GM21367 (cell line): ENCODE measurements at regions not wholly inside any gene's neighbourhood (a gene's known extent, or its start where the extent isn't known, plus 50 kb on each side); places are given as distances from the start of the nearest gene placed in this dataset.

Experiments used
- ATAC-seq: cut with Tn5 transposase; IDR thresholded peaks from one replicate; pipeline ENCODE4 v1.9.1; 2021; ENCODE audit not compliant: unreplicated experiment

DNA sequence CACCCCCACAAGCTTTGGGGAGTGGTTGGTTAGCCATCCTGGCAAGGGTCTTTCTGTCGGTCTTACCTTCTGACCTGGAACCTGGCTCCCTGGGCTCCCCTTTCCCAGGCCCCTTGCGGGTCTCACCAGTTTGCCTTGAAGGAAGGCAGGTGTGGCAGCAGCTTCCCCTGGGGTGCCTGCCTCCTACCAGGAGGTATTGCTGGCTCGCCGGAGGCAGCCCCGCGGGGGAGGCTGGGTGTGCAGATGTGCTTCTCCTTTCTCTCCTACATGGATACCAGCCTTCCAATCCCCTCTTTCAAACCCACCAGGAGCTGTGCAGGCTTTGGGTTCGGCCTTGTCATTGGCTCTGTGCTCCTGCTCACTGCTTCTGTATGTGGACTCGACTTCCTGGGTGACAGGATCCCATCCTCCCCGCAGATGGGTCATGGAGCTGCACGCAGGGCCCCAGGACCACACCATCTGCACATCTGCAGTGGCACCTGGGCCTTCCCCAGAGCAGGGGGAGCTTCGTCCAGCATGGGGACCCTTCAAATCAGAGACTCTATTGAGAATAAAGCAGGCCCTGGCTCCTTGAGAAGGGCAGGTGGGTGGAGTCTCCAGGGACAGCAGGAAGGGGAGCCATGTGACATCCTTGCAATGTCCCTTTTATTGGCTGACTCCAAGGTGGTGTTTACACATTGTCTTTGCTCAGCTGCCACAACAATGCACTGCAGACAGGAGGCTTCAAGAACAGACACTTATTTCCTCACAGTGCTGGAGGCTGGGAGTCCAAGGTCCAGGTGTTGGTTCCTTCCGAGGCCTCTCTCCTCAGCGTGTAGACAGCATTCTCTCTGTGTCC, 592.0 kb downstream of the BRD1 start:
- no peak for ATAC-seq

DNA sequence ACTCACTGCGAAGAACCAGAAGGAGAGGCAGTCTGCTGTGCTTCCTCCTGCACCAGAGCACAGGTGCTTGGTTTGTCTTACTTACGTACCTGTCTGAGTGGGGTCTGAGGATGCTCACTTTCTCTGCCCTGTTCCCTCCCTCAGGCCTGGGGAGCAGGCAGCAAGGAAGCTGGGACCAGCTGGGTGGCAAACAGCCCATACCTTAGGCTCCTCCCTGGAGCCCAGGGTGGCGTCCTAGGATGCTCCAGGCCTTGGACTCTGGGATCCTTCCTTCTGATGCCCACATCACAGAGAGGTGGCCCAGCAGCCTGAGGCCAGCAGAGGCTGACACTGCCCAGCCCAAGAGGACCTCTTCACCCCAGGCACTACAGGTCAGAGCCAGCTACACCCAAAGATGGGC, 593.2 kb downstream of the BRD1 start:
- ATAC-seq: no peak

DNA sequence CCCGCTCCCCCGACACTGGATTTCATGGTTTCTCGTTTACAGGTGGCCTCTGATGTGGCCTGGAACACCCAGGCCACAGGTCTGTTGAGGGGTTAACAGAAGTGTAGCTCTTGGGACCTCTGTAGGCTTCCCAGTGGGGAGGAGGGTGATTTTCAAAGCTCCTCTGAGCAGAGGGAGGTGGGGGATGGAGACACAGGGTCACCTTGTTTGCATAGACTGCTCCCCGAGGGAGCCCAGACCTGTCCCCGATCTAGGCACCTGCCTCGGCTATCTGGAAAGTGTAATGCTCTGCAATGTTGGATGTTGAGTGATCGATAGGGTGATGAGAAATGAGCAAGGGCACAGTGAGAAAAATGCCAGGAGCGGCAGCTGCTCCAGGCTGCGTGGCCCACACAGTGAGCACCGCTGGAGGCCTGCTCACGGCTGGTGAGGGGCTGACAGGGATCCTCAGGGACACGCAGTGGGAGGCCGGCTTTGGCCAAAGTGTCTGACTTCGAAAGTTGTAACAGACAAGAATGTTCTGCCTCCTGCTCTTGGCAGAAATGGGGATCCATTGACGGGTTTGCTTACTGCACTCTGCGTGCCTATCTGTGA, 594.1 kb downstream of the BRD1 start:
- no peak for ATAC-seq

DNA sequence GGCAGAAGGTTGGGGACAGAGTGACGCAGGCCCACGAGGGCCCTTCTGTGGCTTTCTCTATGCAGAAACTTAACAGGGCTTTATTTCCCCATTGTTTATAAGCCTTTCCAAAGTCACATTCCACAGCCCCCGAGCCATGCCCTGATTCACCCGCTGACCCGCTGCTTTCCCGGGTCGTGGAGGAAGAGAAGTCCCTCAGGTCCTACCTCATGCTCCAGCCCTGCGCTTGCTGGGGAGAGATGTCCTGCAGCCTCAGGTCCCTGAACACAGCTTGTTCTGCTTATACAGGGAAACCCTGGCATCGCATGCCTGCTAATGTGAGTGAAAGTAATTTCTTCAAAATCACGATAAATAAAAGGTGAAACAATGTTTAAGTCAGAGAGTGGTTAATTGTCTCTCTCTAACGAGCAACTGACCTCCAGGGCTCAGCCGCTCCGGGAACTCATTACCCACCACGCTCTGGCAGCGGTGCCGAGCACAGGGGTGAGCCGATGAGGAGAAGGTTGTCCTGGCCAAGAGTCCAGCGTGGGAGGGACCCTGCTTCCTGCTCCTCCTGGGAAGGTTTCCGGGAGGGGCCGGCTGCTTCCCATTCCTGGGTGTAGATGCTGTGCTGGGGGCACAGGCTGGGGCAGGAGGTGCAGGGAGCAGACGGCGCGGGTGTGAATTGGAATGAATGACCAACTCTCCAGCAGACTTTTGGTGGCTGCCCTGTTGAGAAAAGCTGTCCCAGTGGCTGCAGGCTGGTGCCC, 595.2 kb downstream of the BRD1 start:
- ATAC-seq: no peak

DNA sequence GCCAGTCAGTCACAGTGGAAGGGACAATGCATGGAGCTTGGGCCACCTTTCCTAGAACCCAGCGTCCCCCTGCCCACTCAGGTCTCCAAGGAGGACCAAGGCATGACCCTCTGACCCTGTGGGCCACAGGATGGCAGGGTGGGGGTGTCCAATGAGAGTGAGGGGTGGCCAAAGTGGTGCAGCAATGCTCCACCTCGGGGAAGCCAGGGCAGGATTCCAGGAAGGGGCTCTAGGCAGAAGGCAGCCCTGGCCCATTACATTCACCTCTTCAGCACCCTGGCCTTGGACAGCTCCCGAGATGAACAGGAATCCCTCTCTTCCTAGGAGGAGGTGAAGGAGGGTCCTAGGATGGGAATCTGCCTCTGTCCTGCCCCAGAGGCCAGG, 597.5 kb downstream of the BRD1 start:
- no peak for ATAC-seq

DNA sequence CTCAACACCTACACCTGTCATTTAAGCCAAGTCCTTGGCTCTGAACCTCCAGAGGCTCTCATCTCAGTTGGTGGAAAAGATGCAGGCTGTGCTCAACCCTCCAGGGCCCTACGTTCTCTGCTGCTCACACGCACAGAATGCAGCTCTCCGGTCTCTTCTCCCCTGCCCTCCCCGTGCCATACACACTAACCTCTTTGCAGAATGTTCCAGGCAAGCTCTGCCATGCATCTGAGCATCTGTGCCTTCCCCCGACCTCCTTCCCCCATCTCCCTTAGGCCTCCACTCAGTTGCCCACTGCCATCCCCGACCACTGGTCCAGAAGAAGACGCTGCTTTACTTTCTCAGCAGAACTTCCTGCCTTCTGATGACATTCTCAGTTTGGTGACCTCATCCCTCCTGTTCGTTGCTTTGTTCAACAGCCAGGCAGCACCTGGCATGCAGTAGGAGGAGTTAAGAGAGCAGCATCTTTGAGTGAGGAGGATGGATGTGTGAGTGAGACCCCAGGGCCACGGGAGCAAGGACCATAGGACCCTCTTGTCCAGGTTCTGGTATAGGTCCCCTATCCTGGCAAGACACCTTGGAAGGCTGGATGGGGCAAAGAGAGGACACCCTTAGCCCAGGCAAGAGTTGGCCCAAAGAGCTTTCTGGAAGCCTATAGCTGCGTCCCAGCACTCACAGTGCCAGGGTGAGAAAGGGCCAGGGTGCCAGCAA, 598.0 kb downstream of the BRD1 start:
- no peak for ATAC-seq

DNA sequence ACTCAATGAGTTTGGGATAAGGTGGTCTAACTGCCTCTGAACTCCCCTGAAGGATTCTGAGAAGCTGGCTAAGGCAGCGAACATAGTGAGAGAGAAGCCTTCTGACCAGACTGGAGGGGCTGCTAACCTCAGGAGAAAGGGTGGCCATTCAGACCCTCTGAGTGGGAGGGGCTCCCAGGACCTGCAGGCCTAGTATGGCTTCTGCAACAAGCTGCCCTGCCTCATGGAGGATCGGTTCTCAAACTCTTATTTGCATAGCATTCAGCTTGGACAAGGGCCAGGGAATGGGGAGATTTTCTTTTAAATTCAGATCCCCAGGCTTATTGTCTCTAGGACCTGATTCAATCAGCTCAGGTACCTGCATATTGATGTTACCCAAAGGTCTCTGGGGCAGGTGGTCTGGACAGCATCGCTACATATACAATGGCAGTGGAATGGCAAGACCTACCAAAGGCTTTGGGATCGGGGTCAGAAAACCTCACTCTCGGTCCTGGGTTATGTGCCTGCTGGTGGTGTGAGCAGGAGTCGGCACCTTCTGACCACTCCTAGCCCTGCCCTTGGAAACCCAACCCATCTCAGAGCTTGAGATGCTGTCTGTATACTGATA, 599.1 kb downstream of the BRD1 start:
- ATAC-seq: no peak

DNA sequence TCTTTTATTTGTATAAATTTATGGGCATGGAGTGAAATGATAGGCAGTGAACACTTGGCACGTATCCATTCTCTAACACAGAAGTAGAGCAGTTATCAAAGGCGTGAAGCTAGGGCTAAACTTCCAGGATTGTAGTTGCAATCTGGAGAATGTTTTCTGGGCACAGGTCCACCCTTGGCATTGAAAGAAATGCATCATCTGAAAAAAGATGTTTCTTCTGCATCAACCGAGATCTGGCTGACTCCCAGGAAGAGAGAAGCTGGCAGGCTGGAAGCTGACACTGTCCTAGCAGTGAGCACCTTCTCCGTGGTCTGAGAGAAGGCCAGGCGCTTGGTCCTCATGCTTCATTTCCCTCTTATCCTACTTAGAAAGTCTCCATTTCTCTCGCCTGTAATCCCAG, 600.0 kb downstream of the BRD1 start:
- ATAC-seq: no peak

DNA sequence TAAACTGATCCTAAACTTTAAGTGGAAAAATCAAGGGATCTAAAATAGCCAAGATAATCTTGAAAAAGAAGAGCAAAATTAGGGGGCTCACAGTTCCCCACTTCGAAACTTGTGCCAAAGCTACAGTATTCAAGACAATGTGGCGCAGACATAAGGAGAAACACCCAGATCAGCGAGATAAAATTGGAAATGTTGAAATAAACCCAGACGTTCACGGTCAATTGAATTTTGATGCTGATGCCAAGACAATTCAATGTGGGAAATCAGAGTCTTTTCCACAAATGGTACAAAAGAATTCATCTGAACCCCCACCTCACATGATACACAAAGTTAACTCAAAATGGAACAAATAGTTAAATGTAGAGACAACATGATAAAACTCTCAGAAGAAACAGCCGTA, 601.6 kb downstream of the BRD1 start:
- ATAC-seq: no peak

DNA sequence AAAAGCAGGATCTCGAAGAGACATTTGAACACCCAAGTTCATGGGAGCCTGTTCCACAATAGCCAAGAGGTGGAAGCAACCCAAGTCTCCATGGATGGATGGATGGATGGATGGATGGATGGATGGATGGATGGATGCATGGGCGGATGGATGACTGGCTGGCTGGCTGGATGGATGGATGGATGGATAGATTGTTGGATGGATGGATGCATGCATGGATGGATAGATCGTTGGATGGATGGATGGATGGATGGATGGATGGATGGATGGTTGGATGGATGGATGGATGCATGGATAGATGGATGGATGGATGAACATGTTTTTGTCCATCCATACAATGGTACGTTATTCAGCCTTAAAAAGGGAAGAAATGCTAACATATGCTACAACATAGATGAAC, 603.4 kb downstream of the BRD1 start:
- no peak for ATAC-seq

DNA sequence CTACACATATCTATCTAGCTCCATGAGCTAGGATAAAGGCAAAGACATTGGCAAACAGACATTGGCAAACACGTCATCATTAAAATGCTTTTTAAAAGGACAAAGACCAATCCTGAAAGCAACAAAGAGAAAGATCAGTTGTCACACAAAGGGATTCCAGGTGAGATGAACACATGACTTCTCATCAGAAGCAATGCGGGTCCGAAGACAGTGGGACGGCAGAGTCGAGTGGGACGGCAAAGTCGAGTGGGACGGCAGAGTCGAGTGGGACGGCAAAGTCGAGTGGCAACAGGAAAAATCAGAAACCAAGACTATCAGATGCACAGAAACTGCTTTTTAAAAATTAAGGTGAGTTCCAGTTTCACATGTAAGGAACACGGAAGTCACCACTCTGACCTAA, 609.5 kb downstream of the BRD1 start:
- ATAC-seq: no peak

DNA sequence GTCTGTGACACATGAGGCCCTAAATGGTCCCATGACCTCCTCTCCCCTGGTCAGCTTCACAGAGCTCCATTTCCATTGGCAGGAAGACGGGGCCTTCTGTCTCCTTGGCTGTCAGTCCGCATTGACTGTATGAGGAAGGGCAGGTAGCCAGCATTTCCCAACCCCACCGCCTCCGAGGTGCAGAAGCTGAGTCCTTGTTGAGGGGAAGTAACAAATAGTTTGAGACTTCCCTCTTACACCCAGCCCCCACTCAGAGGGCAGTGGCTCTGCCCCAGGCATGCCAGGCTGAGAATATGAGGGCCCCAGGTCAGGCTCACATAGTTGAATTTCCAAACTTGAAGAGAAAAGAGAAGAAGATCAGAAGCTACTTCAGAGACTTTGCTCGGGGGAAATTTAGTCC, 611.1 kb downstream of the BRD1 start:
- no peak for ATAC-seq

DNA sequence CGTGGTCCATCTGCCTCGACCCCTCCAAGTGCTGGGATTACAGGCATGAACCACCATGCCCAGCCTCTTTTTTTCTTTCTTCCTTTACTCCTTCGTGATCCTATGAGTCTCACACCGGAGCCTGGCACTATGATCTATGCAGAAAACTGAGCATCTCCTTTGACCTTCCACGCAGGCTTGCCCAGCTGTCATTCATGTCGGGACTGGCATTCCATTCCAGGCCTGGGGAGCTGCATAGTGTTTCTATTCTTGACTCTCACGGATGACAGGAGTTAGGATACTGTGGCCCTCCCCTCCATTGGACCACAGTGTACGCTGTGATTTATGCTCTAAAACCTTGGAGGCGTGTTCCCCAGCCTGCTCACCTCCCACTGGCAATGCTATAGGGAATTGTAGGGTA, 611.8 kb downstream of the BRD1 start:
- ATAC-seq: no peak

DNA sequence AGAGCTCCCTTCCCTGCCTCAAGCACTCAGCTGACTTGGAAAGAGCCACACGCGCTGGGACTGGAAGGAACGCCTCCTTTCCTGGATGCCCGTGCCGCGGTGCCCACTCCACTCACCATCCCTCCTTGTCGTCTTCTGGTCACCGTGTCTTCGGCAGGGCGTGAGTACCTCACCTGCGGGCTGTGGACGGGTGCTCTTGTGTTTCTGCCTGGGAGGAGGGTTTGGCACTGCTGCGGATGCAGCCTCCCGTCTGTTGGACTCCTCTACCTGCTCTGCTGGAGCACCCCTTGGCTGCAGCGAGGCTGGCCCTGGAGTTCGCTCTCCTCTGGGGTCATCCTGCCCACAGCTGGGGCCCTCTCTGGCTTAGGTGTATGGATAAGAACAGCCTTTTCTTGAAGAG, 612.7 kb downstream of the BRD1 start:
- no peak for ATAC-seq

DNA sequence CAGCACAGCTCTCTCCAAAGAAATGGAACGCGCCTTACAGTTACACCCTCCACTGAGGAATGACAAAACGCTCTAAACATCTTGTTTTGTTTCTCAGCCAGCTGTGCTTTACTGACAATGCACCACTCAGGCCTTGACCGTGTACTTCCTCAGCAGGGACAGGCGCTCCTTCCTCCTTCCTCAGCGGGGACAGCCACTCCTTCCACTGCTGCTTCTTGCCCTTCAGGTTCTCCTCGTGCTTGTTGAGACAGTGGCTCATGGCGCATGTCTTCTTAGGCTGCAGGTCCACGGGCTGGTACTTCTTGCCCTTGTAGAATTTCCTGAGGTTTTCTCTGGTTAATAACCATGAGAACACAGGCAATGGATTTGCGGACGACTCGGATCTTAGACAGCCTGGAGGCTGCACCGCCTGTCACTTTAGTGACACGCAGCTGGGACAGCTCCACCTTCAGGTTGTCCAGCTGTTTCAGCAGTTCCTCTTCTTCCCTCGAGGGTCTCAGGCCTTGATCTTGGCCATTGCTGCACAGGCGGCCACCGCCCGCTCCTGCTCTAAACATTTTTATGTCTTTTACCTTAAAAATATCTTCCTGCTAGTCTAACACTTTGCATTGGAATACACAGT, 613.8 kb downstream of the BRD1 start:
- ATAC-seq: no peak

DNA sequence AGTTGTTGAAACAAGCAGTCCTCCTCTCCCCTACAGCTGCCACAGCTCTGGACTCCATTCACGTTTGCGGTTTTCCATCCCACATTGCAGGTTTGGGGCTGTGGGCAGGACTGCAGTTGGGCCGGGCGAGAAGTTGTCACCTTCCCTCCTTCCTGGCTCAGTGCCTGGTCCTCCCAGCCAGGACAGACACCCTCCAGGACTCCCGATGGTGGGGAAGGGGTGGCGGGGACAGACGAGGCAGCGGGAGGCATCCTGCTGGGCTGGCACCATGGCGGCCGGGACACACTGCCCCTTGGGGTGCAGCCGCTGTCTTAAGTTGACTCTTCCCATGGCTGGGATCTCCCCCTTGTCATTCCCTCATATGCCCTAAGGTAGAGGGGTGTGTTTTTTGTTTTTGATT, 615.2 kb downstream of the BRD1 start:
- no peak for ATAC-seq

DNA sequence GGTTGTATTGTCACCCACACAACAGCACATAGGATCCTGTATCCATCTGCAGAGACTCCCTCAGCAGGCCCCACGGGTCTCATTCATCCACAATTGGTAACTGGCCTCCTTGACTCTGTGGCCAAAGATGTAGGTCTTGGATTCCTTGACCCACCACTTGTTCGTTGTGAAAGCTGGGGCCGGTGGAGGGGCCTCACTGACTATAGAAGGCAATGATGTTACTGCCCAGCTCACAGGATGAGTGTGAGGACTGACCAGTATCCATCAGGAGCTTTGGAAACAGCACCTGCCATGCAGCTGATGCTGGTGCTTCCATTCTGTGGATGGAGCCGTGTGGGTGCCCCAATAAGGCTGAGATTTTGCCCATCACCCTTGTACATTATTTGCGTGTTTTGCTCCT, 615.7 kb downstream of the BRD1 start:
- no peak for ATAC-seq

DNA sequence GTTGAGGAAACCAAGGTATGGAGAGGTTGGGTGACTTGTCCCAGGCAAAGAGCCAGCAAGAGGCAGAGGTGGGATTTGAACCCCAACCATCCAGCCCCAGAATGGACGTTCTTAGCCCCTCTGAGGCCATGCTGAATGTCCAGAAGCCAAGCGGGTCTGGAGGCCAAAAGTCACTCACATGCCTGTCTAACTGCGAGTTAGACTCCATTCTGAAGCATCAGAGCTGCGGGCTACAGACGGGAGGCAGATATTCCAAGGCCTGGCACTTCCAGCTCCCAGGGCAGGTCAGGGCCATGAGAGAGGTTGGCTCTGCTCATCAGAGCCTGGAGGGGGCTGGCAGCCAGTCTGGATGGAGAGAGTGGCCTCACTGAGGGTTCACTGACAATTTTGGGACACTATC, 616.5 kb downstream of the BRD1 start:
- no peak for ATAC-seq

DNA sequence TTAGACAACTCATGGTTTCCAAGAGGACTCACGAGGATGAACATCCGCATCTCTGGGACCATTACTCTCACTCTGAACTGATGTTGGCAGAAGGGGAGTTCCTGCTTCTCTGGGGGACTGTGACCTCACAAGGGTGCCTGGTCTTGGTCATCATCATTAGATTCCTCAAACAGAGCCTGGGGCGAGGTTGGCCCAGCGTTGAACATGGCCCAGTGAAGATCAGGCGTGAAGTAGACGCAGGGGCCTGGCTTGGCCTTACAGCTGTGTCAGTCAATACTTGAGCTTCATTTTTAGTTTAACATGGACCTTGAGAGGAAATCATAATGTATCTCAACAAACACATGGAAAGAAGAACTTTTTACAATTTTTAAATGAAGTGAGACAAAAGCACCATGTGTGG, 617.1 kb downstream of the BRD1 start:
- ATAC-seq: no peak

DNA sequence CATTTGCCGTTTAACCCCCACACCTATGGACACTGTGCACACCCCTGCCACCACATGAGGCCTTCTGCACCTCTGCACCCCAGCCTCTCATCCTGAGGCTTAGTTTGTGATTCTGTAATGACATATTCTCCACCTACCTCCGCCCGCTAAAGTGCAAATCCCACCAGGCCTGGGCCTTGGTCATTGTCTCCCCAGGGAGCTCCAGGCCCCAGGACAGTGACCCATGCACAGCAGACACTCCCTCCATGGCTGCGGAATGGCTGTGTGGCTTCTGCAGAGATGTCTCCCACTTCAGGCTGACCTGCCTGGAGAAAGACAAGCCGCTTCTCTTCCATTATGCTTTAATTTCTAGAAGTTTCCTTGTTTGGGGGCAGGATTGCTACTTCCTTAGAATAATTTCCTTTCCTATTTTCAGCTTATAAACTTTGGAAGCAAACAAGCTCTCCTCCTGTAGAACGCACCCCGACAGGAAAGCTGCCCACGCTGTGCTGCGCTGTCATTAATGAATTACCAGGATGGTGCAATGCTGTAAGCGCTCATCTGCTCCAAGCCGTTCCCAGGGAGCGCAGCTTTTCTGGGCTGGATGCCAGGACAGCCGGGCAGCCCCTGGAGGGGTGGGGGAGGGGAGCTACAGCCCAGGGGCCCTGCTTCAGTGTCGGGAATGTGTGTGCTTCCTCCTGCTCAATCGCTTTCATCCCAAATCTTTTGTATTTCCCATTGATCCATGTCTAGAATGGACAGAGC, 618.0 kb downstream of the BRD1 start:
- ATAC-seq: no peak
